ENCODE measurements at regions not wholly inside any gene's neighbourhood (a gene's known extent, or its start where the extent isn't known, plus 50 kb on each side); places are given as distances from the start of the nearest gene placed in this dataset.

- DNase-seq (ENCODE audit: low spot score) = no peak
- TF ChIP-seq CTCF (IDR thresholded peaks at IDR 0.05; ENCODE audit: extremely low read depth, insufficient read depth, missing control alignments) = no peak
- in situ Hi-C loops (cut with MboI; ENCODE audit: low pct_unique_long_range_greater_than_20kb, low sequenced_read_pairs, unreplicated experiment) = no loop called here
Measured at GRCh38 chr4:130043732-130044160, 947.8 kb downstream of the C4orf33 start.

GRCh38 chr4:130044788-130045531 is 949.0 kb downstream of the C4orf33 start:
- TF ChIP-seq CTCF (IDR thresholded peaks at IDR 0.05; ENCODE audit: extremely low read depth, insufficient read depth, missing control alignments) = no peak
- in situ Hi-C loops (cut with MboI; ENCODE audit: low pct_unique_long_range_greater_than_20kb, low sequenced_read_pairs, unreplicated experiment) = no loop called here
- no peak for DNase-seq (ENCODE audit: low spot score)

GRCh38 chr4:130053723-130054122 is 957.8 kb downstream of the C4orf33 start:
- in situ Hi-C loops (cut with MboI; ENCODE audit: low pct_unique_long_range_greater_than_20kb, low sequenced_read_pairs, unreplicated experiment) = no loop called here
- no peak for TF ChIP-seq CTCF (IDR thresholded peaks at IDR 0.05; ENCODE audit: extremely low read depth, insufficient read depth, missing control alignments)
- DNase-seq (ENCODE audit: low spot score) = no peak

GRCh38 chr4:130054908-130055307 is 959.0 kb downstream of the C4orf33 start:
- no peak for DNase-seq (ENCODE audit: low spot score)
- in situ Hi-C loops (cut with MboI; ENCODE audit: low pct_unique_long_range_greater_than_20kb, low sequenced_read_pairs, unreplicated experiment) = no loop called here
- no peak for TF ChIP-seq CTCF (IDR thresholded peaks at IDR 0.05; ENCODE audit: extremely low read depth, insufficient read depth, missing control alignments)

GRCh38 chr4:130056286-130056685 is 960.3 kb downstream of the C4orf33 start:
- DNase-seq (ENCODE audit: low spot score) = no peak
- in situ Hi-C loops (cut with MboI; ENCODE audit: low pct_unique_long_range_greater_than_20kb, low sequenced_read_pairs, unreplicated experiment) = no loop called here
- no peak for TF ChIP-seq CTCF (IDR thresholded peaks at IDR 0.05; ENCODE audit: extremely low read depth, insufficient read depth, missing control alignments)

GRCh38 chr4:130064471-130064870 is 968.5 kb downstream of the C4orf33 start:
- DNase-seq (ENCODE audit: low spot score) = no peak
- in situ Hi-C loops (cut with MboI; ENCODE audit: low pct_unique_long_range_greater_than_20kb, low sequenced_read_pairs, unreplicated experiment) = no loop called here
- no peak for TF ChIP-seq CTCF (IDR thresholded peaks at IDR 0.05; ENCODE audit: extremely low read depth, insufficient read depth, missing control alignments)

All from GM13977 (cell line).